ENCODE measurements at regions not wholly inside any gene's neighbourhood (a gene's known extent, or its start where the extent isn't known, plus 50 kb on each side); places are given as distances from the start of the nearest gene placed in this dataset.
"Not testable (repeated sequence)": the region's sequence is repeated elsewhere in the genome, so short reads cannot be mapped to it uniquely, and the experiment has no call there.

DNA sequence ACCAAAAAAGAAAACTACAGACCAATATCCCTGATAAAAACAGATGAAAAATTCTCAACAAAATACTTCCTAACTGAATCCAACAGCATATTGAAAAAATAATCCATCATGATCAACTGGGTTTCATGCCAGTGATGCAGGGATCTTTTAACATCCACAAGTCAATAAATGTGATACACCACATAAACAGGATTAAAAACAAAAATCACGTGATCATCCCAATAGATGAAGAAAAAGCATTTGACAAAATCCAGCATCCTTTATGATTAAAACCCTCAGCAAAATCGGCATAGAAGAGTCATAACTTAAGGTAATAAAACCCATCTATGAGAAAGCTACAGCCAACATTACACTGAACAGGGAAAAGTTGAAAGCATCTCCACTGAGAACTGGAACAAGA is 107.5 kb downstream of the DCLK3 start:
- DNase-seq = no peak

DNA sequence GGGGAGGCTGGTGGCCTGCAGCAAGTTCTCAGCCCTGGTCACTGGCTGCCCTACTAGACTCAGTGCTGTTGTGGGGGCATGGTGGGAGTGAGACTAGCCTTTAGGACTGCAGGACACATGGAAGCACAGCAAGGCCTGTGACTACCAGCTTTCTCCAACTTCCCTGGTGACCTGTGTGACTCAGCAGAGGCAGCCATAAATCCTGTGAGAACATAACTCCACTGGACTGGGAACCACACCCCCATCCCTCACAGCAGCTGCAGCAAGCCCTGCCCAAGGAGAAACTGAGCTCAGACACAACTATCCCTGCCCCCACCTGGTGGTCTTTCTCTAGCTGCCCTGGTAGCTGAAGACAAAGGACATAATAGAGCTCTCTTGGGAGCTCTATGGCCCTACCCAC is 111.3 kb downstream of the DCLK3 start:
- DNase-seq = no peak

DNA sequence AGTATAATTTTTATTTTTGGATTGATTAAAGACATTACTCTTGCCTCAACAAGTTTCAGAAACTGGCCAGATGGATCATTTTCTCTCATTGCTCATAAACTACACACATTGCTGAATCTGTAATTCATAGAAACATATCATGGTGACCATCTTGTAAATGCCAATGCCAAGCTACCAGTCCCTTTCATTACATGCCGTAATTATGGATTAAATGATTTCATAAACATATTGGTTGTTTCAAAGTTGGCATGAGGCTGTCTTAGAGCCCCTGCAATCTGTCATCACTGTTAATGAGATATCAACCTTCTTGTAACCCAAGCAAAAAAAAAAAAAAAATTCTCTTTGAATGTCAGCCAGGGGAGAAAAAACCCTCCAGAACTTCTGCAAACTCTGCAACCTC is 112.2 kb downstream of the DCLK3 start:
- no peak for DNase-seq

DNA sequence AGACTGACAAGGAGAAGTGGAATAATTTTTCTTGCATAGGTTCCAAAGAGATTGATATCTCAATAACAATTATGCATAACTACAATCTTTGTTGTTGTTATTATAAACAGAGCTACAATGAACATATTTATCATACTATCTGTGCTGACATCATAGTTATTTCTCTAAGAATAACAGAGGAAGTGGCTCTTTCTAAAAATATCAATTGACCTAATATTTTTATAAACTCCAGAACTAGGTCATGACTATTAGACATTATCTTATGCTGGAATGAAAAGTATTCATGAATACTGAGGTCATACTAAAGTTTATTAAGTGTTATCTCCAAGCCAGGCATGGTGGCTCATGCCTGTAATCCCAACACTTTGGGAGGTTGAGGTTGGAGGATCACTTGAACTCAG is 114.1 kb downstream of the DCLK3 start:
- no peak for DNase-seq

DNA sequence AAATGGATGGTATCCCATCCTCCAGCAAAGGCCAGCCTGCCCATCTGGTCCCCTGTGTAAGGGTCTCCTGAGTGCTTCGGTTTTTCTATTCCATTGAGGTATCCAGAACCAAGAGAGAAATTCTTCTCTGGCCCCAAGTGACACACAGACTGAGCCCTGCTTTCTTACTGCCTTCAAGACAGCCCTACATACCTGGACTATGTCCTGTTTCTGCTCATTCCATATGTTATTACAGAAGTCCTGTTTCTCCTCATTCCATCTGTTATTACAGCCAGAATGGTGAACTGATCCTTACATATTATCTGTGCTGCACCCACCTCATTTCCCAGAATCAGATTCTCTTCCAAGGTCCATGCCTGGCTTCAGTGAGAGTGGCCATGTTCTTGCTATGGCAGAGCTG is 115.2 kb downstream of the DCLK3 start:
- no peak for DNase-seq

DNA sequence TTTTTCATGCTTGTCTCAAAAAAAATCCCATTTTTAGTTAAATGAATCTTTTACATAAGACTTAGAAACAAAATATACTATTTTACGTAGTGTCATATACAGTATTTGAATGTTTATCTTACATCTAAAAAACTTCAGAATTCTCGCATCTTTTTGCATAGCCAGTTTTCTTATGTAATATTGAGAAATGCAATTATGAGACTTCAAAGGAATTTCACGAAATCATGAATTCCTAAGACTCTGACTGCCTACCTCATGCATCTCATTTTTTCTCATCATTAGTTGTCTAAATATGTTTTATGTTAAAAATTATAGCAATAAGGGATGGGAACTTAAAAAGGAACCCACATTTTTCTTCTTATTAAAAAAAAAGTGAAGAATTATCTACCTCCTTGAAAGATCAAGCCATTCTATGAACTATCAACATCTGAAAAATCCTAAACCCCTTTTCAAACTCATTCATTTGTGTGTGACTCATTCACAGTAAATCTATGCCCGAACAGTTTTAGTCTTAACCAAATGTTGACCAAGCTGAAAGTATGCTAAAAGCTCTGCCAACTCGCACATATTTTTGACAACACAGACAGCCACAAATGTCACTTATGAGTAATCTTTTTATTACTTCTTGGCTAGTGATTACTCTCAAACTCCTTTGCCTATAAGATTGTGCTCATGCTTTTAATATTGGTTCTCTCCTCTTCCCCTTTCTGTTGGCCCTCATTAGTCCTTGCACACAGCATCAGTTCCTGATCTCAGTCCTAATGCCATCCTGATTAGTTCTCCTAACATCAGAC is 115.9 kb downstream of the DCLK3 start:
- DNase-seq = no peak

DNA sequence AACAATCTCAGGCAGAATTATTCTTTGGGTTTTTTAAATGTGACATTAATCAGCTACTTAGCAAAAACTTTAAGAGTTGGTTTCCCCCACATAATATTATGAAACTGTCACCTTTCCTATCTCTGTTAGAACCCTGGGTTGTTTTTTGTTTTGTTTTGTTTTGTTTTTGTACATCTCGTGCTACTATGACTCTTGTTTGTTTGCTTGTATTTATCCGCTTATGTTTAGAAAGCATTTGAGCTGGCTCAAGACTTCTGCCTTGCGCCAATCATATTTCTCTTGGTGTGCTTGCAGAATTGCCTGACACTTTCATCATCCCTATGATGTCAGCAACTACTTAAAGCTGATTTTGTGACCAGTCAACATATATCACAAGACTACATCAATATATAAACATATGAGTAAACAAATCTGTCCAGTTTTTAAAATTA is 116.9 kb downstream of the DCLK3 start:
- DNase-seq = no peak

DNA sequence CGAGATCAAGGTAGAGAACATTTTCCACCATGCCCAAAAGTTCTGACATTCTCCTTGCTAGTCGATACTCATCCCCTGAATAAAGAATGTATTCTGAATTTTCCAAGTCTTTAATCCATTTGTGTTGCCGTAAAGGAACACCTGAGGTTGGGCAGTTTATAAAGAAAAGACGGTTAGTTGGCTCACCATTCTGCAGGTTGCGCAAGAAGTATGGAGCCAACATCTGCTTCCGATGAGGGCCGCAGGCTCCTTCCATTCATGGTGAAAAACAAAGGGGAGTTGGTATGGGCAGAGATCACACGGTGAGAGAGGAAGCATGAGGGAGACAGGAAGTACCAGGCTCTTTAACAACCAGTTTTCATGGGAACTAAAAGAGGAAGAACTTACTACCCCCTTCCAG is 121.2 kb downstream of the DCLK3 start:
- DNase-seq = no peak

DNA sequence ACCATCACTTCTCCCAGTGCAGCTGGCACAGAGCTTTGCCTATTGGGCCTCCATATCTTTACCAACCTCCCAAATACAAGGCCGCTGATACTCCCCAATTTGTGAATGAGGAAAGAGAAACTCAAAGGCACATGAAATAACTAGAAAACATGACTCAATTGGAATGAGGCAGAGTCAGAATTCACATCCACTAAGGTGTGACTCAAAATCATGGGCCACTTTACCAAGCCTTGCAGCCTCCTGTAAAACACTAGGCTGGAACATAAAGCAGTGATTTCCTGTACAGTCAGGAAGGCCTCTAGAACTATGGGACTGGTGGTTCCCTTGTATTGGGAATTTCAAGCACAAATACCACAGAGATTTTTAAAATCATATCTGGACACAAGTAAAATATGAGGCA is 128.6 kb downstream of the DCLK3 start:
- DNase-seq = no peak

DNA sequence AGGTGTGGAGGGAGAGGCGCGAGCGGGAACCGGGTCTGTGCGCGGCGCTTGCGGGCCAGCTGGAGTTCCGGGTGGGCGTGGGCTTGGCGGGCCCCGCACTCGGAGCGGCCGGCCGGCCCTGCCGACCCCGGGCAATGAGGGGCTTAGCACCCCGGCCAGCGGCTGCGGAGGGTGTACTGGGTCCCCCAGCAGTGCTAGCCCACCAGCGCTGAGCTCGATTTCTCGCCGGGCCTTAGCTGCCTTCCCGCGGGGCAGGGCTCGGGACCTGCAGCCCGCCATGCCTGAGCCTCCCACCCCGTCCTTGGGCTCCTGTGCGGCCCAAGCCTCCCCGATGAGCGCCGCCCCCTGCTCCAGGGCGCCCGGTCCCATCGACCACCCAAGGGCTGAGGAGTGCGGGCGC is 130.5 kb downstream of the DCLK3 start:
- not testable (repeated sequence) for DNase-seq

DNA sequence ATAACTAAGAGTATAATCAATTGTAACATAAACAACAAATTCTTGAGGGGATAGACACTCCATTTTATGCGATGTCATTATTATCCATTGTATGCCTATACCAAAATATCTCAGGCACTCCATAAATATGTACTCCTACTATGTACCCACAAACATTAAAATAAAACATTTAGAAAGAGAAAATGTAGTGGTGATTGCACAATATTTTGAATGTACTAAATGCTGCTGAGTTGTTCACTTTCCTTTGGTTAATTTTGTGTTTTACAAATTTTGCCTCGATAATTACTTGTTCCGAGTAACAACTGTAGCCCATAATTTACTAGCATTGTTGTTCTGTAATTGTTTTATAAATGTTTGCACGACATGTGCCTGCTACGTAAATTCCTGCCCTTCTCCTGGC is 131.3 kb downstream of the DCLK3 start:
- DNase-seq = no peak

DNA sequence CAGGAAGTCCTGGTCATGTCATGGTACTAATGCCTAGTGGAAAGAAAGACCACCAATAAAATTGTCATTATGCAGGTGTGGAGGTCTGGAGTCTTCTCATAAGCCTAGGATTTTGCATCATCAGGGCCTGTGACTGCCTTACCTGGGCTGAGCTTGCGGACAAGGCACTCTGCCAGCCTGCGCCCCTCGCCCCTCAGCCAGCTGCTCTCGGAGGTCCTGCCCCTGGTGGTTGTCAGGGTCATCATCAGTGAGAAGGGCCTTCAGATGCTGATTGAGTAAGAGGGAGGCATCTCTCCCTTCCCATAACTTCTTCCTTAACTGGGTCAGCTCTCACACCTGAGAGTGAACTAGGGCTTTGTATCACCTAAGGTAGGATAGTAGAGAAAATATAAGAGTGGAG is 132.8 kb downstream of the DCLK3 start:
- DNase-seq = no peak

DNA sequence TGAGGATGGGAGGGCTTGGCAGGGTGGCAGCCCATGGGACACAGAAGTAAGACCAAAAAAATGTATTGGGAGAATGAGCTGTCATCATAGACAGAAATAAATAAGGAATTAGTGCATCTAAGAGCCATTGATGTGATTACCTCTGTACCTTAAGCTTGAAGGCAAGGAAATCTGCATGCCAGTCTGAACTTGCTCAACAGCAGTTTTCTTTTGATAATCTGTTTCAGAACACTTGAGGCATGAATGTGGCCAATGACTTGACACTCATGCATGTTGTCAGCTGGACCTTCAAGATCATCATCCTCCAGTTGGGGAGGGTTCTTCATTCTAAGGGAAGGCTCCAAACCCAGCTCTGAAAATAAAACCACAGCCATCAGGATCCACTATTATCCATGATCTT is 148.5 kb downstream of the DCLK3 start:
- DNase-seq = no peak

DNA sequence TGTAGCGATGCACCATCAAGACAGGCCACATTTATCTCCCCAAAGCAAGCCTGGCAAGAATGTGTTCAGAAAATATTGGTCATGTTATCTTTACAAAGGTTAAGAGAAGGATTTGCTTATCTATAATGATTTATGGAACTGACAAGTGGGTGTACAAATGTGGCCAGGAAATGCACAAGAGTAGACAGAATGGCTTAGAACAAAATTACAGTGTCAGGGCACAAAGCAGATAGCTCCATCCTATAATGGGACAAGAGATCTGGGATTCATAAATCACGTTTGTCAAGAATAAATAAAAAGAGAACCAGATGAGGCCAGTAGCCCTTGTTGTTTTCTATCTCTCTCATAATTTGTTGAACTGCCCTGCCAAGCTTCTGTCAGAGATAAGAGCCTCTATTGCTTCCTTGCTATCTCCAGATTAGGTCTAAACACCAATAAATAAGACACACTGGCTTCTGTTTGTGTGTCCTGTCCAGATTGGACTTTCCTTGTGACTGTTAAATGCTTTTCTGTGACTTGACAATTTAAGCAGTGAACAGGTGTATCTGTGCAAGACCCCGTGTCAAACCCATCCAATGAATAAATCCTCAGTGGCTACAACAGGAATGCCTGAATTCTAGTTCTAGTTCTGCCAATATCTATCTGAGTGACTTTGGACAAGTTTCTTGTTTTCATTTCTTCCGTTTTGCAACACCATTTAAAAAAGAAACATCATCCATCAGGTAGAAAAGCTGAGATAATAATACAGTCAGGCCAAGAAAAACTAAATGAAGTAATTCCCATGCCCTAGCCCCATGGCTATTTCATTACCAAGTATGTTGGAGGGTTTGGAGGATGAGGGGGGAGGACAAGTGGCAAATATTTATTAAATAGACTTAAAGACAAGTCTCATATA is 157.2 kb downstream of the DCLK3 start:
- peak; percentile 90 for DNase-seq

DNA sequence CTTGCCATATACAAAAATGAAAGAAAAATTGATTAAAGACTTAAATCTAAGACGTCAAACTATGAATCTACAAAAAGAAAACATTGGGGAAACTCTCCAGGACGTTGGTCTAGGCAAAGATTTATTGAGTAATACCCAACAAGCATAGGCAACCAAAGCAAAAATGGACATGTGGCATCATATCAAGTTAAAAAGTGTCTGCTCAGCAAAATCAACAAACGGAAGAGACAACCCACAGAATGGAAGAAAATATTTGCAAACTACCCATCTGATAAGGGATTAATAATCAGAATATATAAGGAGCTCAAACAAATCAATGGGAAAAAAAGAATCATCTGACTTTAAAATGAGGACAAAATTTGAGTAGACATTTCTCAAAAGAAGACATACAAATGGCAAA is 160.9 kb downstream of the DCLK3 start:
- DNase-seq = no peak

DNA sequence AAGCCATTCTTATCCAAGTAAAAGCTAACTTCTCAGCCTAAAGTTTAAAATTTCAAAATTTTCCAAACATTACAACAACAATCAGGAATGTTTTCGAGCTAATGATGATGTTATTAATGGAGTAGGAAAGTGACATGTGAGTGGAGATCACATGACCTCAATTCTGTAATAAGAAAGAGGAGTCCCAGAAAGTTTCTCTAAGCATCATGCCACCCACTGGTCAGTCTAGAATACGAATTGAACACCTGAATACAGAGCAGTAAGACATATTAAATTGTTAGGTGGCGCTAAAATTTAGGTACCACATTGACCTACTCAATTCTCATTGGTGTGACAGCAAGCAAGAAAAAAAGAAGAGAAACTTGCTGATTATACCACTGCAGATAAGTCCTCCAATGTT is 163.9 kb downstream of the DCLK3 start:
- no peak for DNase-seq
